HepG2 (cell line): ENCODE measurements at regions not wholly inside any gene's neighbourhood (a gene's known extent, or its start where the extent isn't known, plus 50 kb on each side); places are given as distances from the start of the nearest gene placed in this dataset.

Source experiments
- ATAC-seq: fragments of 200-7000 bp; cut with Tn5 transposase; 3 replicates; pipeline ENCODE4 v1.9.1; 2020; ENCODE audit warnings: mild to moderate bottlenecking, moderate library complexity
- BruUV-seq: library from RNA; stranded (reverse); fragments of 400-500 nt; replicated peaks from 2 replicates; lab custom pipeline; 2021; lab: Mats Ljungman, UMichigan
- CTCF ChIA-PET: fragments of 300-600 bp; formaldehyde crosslinking; extraction: SDS; loops from one replicate; lab custom pipeline; 2021; ENCODE audit warnings: low total read pairs, inconsistent platforms, low intra/inter-chr PET ratio; lab: Yijun Ruan, JAX
- POLR2A ChIA-PET: fragments of 350-600 bp; sonication (Branson Sonifier 250); formaldehyde crosslinking; loops from one replicate; lab custom pipeline; 2020; ENCODE audit warnings: antibody characterized with exemption, inconsistent platforms; lab: Yijun Ruan, JAX
- DNase-seq: peaks from one replicate; pipeline ENCODE4 v3.0.0-alpha.2; 2015; ENCODE audit warnings: low spot score
- FAIRE-seq: peaks from 3 replicates; lab custom pipeline; 2011; peaks lifted over from hg19 to GRCh38; lab: Jason Lieb, UNC
- H2AFZ ChIP-seq: one replicate; pipeline ENCODE4 v1.6.1; 2011; ENCODE audit warnings: low read length, inconsistent platforms
- H3K27ac ChIP-seq: fragments of 300-600 bp; 3 replicates; pipeline ENCODE4 v1.8.0; 2011; ENCODE audit warnings: mixed run types, mild to moderate bottlenecking, mixed read lengths, low read length, inconsistent platforms; ENCODE audit not compliant: insufficient read depth; ENCODE audit errors: extremely low read length
- H3K27me3 ChIP-seq, 2 experiments: fragments of 200-600 bp in 1 of 2; 2 replicates in 1 of 2; 3 replicates in 1 of 2; pipeline versions ENCODE4 v1.6.0 to v1.8.0; 2011; ENCODE audit warnings: low read length in 2 of 2, mild to moderate bottlenecking in 2 of 2, moderate library complexity in 2 of 2, inconsistent platforms in 1 of 2; ENCODE audit not compliant: insufficient read depth in 2 of 2, control insufficient read depth in 1 of 2
- H3K36me3 ChIP-seq, 2 experiments: fragments of 200-600 bp in 1 of 2; replicated peaks in 1 of 2; 2 replicates in 1 of 2; 3 replicates in 1 of 2; pipeline versions ENCODE4 v1.5.1 to v1.8.0; 2011; ENCODE audit warnings: low read length in 2 of 2, inconsistent platforms in 1 of 2; ENCODE audit not compliant: insufficient read depth in 2 of 2, control insufficient read depth in 1 of 2
- H3K4me1 ChIP-seq: 2 replicates; pipeline ENCODE4 v1.5.1; 2012; ENCODE audit warnings: low read length, inconsistent platforms; ENCODE audit not compliant: insufficient read depth
- H3K4me2 ChIP-seq: 2 replicates; pipeline ENCODE4 v1.6.0; 2011; ENCODE audit warnings: low read depth, low read length, inconsistent platforms
- H3K4me3 ChIP-seq, 3 experiments: fragments of 200-600 bp in 1 of 3; sonication (generic), shearing (Covaris generic) in 1 of 3; replicated peaks in 1 of 3; 2 replicates each; pipeline ENCODE4 v1.5.1; 2011 to 2016; ENCODE audit warnings: low read length in 3 of 3, inconsistent platforms in 2 of 3, low read depth in 2 of 3, mild to moderate bottlenecking in 2 of 3, control low read depth in 1 of 3, mixed read lengths in 1 of 3; ENCODE audit not compliant: insufficient read depth in 1 of 3
- H3K79me2 ChIP-seq: one replicate; pipeline ENCODE4 v1.6.1; 2011; ENCODE audit warnings: low read length, inconsistent platforms; ENCODE audit not compliant: insufficient read depth
- H3K9ac ChIP-seq: 2 replicates; pipeline ENCODE4 v1.6.0; 2011; ENCODE audit warnings: mild to moderate bottlenecking, low read depth, low read length, inconsistent platforms; ENCODE audit not compliant: insufficient read depth
- H3K9me3 ChIP-seq: 2 replicates; pipeline ENCODE4 v1.5.1; 2012; ENCODE audit warnings: mild to moderate bottlenecking, low read length
- H4K20me1 ChIP-seq: 2 replicates; pipeline ENCODE4 v1.6.0; 2011; ENCODE audit warnings: inconsistent platforms, mild to moderate bottlenecking, low read length, moderate library complexity; ENCODE audit not compliant: insufficient read depth
- ARID5B ChIP-seq: IDR thresholded peaks from 2 replicates; pipeline ENCODE4 v1.4.0; 2020; ENCODE audit warnings: mild to moderate bottlenecking, missing genetic modification reagents
- CENPT ChIP-seq: sonication (generic); formaldehyde crosslinking; IDR thresholded peaks from 2 replicates; pipeline ENCODE4 v1.8.0; 2022; ENCODE audit warnings: low read depth, mild to moderate bottlenecking, moderate library complexity, missing genetic modification reagents
- DR1 ChIP-seq: sonication (generic); formaldehyde crosslinking; IDR thresholded peaks from 2 replicates; pipeline ENCODE4 v1.8.0; 2021; ENCODE audit warnings: mild to moderate bottlenecking, missing genetic modification reagents, inconsistent platforms
- ERF ChIP-seq: IDR thresholded peaks from 2 replicates; pipeline ENCODE4 v1.6.1; 2018; ENCODE audit warnings: missing biosample characterization, missing genetic modification reagents
- GLI4 ChIP-seq: sonication (generic); formaldehyde crosslinking; IDR thresholded peaks from 2 replicates; pipeline ENCODE4 v1.5.1; 2020; ENCODE audit warnings: missing genetic modification reagents, mild to moderate bottlenecking, moderate library complexity, borderline replicate concordance
- MAFK ChIP-seq, 2 experiments: IDR thresholded peaks in 1 of 2; conservative IDR thresholded peaks in 1 of 2; 2 replicates each; pipeline ENCODE4 v1.6.1; 2011; ENCODE audit warnings: improper control_type of control experiment in 2 of 2, low read length in 2 of 2
- RARG ChIP-seq: sonication (generic); formaldehyde crosslinking; IDR thresholded peaks from 2 replicates; pipeline ENCODE4 v1.4.0; 2020; ENCODE audit warnings: low read depth, mild to moderate bottlenecking, missing genetic modification reagents
- TMF1 ChIP-seq: sonication (generic); formaldehyde crosslinking; IDR thresholded peaks from 2 replicates; pipeline ENCODE4 v1.8.1; 2022; ENCODE audit warnings: low read depth, missing genetic modification reagents
- U2AF2 ChIP-seq: fragments of 200-400 bp; formaldehyde crosslinking; IDR thresholded peaks from 2 replicates; pipeline ENCODE4 v1.6.1; 2017; ENCODE audit warnings: low read depth, mild to moderate bottlenecking, low read length
- YEATS2 ChIP-seq: sonication (generic); formaldehyde crosslinking; IDR thresholded peaks from 2 replicates; pipeline ENCODE4 v1.4.0; 2020; ENCODE audit warnings: missing genetic modification reagents, borderline replicate concordance
- ZNF10 ChIP-seq: sonication (generic); formaldehyde crosslinking; IDR thresholded peaks from 2 replicates; pipeline ENCODE4 v1.4.0; 2020; ENCODE audit warnings: mild to moderate bottlenecking, low read depth, missing genetic modification reagents, borderline replicate concordance
- ZNF484 ChIP-seq: sonication (generic); formaldehyde crosslinking; IDR thresholded peaks from 2 replicates; pipeline ENCODE4 v1.5.1; 2020; ENCODE audit warnings: mild to moderate bottlenecking, low read depth, missing genetic modification reagents, borderline replicate concordance
- ZNF629 ChIP-seq: sonication (generic); formaldehyde crosslinking; conservative IDR thresholded peaks from 2 replicates; pipeline ENCODE4 v1.5.0; 2020; ENCODE audit warnings: missing genetic modification reagents
- ZNF703 ChIP-seq: sonication (generic); formaldehyde crosslinking; IDR thresholded peaks from 2 replicates; pipeline ENCODE4 v1.5.1; 2020; ENCODE audit warnings: missing genetic modification reagents, mild to moderate bottlenecking, moderate library complexity, borderline replicate concordance
- in situ Hi-C: cut with HindIII; loops from 2 replicates; pipeline ENCODE4 v1.10.0; 2017; ENCODE audit warnings: low pct_unique_long_range_greater_than_20kb; ENCODE audit not compliant: extremely low pct_ligation_motif_present
- intact Hi-C: fragments of 100-400 bp; cut with micrococcal nuclease; formaldehyde crosslinking; loops from one replicate; pipeline ENCODE4 v1.10.0; 2022; ENCODE audit not compliant: unreplicated experiment

- CTCF ChIA-PET = no interaction called here
- no peak overlapping the region for H3K9ac ChIP-seq
- no peak overlapping the region for H2AFZ ChIP-seq
Measured at GRCh38 chr6:132972254-132972653, 157.9 kb downstream of the RPS12 start.

More at GRCh38 chr6:132972254-132972653, 157.9 kb downstream of the RPS12 start:
- in situ Hi-C loops = no loop called here
- no peaks in the 10 kb centered on the region for H4K20me1 ChIP-seq
- DNase-seq (no peak), FAIRE-seq (no peak), ATAC-seq (no peak)
- H3K4me2 ChIP-seq = no peak overlapping the region
- TF ChIP-seq MAFK (conservative IDR thresholded peaks at IDR 0.05 in 1 of 2, IDR thresholded peaks at IDR 0.05 in 1 of 2; ENCODE audit: low read length in 2 of 2) (peak in 1 of 2 experiments; percentile 36; a peak in 2 of 4 replicates), YEATS2 (CRISPR knock-in tag) (no peak), GLI4 (CRISPR knock-in tag) (no peak), TMF1 (CRISPR knock-in tag) (no peak), RARG (CRISPR knock-in tag) (no peak), ZNF10 (no peak), ERF (CRISPR knock-in tag) (no peak), U2AF2 (no peak), ZNF703 (CRISPR knock-in tag) (no peak), ZNF629 (CRISPR knock-in tag) (peak; percentile 56; the same call in 1 of the 2 replicates), CENPT (CRISPR knock-in tag) (no peak), DR1 (no peak), ZNF484 (CRISPR knock-in tag) (no peak), ARID5B (CRISPR knock-in tag) (no peak)
- TF ChIP-seq, all 625 proteins: peak for 2
- POLR2A ChIA-PET = no interaction called here
- peaks cover 5% of the 10 kb centered on the region for H3K4me1 ChIP-seq
- no peaks in the 10 kb centered on the region for H3K27me3 ChIP-seq
- H3K79me2 ChIP-seq = no peaks in the 10 kb centered on the region
- BruUV-seq = no TSS peak
- intact Hi-C loops = no loop called here
- no peaks in the 10 kb centered on the region for H3K9me3 ChIP-seq
- no peak overlapping the region for H3K4me3 ChIP-seq
- H3K27ac ChIP-seq = no peak overlapping the region
- H3K36me3 ChIP-seq = no peaks in the 10 kb centered on the region
